Stimulated activated CD4-positive, alpha-beta T cell treated with anti-CD3 and anti-CD28 coated beads, TNF-alpha, amount 100 ng/mL, for 1 hour (primary cell): ENCODE measurements at regions not wholly inside any gene's neighbourhood (a gene's known extent, or its start where the extent isn't known, plus 50 kb on each side); places are given as distances from the start of the nearest gene placed in this dataset.

ENCODE experiments used
- DNase-seq, 3 donors: peaks; one replicate each; pipeline ENCODE4 v3.0.0-alpha.2; 2020; ENCODE audit warnings: low read depth in 3 of 3, low spot score in 1 of 3

DNA sequence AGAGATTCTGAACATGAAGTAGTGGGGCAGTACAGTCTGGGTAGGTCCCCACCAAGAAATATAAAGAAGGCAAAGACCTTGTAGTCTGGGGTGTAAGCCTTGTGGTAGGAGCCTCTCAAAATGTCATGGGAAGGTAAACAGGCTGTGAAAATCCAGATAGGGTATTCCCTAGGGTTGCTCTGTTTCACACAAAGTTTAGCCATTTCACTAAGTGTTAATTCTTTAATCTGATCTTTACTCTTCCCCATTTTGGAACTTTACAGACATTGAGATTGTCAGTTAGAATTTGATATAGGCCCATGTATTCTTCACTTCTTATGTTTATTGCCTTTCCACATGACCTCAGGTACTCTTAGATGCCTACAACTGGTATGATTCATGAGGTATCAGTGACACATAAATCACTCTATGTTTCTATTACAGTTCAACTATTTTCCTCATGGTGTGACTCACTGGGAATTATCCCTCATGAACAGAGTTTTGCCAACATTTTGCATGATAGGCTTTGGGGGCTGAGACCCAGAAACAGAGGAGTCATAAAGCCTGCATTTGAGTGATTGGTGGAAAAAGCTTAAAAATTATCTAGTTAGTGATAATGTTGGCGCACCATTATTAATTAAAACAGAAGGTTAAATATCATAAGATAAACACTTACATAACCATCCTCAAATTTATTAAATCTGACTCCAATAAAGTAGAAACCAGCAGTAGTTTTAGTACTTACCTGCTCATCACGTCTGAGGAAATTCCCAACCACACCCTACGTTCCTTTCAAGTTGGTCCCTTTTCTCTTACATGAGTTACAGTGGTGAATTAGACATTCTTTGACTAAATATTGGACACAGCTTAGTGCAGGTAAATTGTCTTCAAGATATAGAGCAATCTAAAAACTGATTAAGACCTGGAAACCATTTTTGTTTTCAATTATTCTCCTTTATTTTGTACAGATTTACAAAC is 399.8 kb upstream of the MEF2C start:
- DNase-seq: no peak

DNA sequence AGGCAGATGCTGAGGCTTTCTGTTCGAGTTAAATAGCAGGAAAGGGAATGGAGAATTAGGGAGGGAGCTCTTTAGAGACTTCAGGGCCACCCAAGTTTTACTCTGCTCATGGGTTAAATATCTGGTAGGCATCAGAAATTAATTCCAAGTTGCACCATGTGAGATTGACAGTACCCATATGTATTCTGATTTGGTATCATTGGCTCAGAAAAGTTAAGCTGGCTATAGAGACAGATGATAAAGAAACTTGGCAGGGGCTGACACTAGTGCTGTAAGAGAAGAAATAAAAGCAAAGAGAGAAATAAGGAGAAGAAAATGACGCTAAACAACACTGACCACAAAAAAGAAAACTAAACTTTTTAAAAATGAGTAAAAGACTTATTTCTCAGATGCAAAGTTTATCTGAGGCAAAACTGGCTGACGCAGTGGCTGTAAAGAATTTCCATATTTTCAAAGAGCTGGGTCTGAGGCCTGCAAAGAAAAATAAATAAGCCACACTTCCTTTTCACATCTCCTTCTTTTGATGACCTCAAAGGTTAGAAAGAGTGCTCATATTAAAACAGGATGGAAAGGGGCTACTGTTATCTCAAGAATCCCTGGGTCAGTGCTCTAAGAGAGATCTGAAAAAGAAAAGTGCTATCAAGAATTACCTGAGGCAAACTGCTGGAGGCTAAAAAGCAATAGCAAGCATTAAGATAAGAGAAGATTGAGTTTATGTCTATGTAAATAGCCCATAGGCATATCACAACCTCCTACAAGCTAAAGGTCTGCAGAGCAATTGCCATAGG is 399.0 kb upstream of the MEF2C start:
- no peak for DNase-seq

DNA sequence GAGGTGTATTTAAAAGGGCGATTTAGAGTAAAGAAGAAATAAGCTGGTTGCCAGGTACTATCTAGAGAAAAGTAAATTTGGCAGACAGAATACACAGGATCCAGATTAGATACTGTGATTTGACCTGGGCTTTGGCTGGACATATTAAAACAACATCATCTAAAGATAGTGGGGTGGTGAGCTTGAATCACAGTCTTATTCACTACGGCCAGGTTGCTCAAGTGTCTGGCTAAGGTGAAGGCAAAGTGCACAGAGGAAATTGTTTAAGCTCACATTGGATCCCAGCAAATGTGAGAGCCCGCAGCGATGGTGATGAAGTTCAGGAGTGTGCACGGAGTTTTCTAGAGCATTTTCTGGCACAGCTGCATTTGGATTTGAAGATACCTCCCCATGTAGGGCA is 398.2 kb upstream of the MEF2C start:
- DNase-seq: no peak

DNA sequence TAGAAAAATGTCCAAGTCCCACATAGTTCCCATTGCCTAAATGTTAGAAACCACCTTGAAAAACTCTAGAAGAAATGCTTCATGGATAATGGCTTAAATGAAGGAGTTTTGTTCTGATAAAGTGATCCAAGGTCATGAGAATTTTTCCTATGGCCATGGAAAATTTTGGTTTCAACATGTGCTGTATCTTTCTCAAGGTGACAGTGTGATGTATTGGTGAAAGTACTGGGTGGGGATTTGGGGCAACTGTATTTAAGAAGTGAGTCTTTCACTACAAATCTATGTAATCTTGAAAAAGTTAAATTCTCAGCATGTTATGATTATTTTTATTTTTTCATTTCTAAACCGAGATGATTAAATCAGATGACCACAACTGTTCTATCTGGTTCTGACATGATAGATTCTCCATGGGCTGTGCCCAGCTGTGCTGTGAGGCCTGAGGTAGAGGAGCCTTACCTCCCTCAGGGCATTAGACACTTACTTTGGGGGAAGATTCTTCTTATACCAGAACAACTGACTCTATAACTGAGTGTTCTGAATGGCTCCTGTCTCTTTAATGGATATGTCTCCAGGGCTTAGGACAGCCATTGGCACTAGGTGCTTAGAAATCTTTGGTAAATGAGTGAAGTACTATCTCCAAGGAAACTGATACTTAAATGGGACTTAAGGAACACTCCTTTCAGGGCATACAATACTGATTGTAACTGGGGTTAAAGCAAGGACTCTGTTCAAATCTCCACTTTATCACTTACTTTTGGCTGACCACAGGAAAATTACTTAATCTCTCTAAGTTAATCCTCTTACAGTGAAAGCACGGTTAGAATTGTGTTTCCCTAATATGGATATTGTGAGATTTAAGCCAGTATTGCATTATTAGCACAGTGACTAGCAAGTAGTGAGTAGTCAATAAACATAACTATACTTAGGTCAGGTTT is 397.4 kb upstream of the MEF2C start:
- no peak for DNase-seq

DNA sequence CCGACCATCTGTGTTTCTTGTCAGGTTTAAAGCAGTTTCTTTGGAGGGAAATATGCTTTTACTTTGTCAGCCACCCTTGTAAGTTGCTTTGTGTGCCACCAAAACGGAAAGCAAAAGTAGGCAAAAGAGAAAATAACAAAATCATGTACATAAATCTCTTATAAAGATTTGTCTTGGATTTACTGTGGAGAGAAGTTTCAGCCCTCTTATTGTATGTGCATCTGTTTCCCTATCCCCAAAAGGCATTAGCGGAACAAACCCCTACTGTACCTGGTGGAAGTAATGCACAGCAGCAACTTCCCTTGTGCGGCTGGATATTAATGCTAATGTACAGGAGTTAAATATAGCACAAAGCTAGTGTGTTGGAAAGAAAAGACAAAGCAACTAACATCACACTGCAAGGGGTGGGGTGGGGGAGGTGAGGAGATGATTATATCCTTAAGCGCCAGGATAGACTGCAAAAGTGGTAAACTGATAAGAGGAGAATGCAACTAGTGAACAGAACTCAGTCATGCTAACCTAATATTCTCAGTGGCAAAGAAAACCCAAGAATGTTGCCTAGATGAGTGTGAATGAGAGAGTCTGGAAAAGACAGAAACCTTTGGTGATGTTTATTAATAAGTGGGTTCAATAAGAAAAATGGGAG is 396.5 kb upstream of the MEF2C start:
- no peak for DNase-seq

DNA sequence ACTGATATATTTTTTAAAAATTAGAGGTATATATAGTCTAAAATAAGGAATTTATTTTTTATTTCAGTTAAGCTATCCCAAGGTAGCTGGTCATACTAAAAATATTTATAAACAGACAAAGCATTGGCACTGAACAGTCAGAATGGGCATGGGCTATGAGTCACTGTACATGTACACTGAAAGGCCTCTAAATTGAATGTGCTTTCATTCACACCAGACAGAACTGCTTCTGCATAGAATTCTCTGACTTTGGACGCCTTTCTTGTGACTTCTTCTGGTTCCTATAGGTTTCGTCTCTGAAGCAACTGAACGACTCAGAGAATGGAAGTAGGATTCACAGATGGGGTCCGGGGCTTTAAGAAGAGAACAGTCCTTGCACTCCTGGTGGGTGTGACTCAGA is 394.8 kb upstream of the MEF2C start:
- no peak for DNase-seq

DNA sequence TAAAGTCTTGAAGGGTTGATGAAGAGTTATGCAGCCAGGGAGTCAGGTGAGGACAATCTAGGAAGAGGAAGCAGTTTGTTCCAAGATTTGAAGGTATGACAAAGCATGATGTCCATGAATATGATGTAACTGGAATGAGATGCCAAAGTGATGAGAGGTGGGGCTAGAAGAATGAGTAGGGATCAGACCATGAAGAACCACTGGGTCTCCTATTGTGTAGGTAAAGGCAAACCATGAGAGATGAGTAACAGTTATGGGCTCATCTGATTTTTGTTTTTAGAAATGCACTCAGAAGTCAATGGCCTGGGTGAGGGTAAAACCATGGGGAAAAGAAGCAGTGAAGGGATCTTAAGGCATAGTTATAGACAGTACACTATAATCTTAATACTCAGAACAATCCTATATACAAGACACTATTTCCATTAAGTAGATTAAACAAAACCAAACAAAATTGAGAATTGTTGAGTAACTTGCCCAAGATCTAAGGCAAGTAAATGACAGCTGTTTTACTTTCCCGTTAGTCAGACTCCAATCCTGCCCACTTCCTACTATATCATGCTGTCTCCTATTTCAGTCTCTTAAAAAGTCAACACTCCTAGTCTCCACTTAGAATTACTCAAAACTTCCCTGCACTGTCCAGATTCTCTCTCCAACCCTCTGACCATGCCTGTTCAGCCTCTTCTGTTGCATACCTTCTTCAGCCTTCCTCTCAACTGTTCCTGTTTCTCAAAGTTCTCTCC is 393.8 kb upstream of the MEF2C start:
- no peak for DNase-seq

DNA sequence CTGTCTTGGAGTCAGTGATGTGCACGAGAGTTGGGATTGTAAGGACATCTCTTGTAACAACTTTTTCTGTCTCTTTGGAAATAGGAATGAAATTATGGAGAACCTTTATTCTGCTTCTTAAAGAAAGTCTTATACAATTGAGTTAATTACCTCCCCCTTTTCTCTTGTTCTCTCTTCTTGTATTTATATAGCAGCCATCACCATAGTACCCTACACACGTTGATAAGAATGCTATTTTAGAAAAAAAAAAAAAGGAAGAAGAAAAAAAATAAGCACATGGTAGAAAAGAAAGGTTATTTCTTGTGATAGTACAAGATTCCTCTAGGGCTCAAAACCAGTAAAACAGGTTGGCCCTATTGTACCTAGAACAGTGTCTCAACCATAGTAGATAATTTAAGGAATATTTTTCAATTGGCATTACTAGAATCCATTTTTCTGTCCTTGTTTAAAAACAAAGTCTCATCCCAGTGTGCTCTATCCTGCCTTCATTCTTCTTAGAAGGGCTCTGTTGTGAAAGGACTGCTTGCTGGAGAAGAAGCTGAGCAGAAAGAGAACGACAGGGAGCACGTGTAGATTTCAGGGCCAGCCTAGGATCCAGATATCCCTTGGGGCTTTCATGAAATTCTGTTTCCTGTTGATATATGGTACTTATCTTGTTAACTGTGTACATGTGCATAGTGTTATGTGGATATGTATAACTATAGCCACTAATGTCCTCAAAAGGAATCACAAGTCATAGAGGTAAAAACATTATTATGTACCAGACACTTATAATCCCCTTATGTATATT is 392.3 kb upstream of the MEF2C start:
- no peak for DNase-seq

DNA sequence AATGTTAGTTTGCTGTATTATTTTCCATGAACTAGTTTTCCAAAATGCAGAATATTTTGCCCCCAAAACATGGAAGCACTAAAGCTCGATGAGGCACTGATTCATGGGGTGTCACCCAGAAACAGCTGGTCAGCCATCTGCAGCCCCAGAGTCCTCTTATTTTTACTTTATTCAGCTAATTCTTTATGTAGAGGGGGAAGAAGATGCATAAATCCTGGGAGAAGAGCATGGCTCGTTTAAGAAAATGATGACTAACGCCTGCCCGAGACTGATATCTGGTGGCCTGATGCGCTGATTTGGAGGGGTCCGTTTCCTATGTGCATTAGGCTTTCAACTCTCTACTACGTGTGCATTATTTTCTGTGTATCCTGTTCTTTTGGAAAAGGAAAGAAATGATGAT is 390.3 kb upstream of the MEF2C start:
- no peak for DNase-seq

DNA sequence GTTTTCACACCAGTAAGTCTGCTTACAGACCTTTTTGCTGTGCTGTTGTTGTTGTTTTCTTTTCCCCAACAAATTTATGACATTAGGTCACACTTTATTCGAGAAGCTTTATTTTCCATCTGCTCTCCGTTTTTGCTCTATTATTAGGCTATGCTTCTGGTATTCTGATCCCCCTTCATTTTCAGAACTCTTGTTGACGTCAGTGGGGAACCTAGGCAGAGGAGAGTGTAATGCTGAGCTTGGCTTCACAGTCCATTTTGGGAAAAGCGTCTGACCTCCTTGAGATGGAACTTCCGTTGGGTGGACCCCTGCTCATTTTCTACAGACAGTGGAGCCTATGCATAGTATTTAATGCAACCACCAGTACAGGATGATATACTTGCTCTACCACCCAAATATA is 387.9 kb upstream of the MEF2C start:
- no peak for DNase-seq

DNA sequence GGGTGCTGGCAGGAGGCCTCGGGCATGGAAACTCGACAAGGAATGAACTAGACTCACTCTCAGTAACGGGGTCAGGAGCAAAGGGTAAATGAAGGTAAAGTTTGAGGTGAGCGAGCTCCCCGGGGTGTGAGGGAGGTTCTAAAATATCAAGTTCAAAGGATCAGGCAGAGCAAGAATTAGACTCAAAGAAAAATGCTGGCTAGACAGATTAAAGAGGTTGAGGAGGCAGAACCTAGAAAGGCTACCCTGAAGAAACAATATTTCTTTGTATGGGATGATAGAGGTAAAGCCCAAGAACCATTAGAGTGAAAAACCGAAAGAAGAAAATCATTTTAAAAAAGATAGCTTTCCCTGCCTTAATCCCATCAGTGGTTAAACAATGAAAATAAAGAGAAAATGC is 386.7 kb upstream of the MEF2C start:
- no peak for DNase-seq

DNA sequence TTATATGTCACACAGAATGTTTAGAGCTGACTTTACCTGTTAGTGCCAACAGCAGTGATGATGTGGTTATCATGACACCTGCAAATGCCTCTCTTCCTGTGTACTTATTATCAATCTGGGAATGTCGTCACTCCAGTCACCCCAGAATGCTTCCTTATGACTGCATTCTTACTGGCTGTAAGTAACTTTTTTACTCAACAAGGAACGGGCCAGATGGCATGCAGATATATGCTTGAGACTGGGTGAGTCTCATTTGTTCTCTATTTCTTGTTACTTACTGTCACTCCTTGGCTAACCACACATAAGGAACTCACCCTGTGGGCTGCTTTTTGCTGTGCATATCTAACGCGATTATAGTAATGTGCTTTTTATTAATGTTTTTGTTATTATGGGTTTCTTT is 385.5 kb upstream of the MEF2C start:
- DNase-seq: no peak

DNA sequence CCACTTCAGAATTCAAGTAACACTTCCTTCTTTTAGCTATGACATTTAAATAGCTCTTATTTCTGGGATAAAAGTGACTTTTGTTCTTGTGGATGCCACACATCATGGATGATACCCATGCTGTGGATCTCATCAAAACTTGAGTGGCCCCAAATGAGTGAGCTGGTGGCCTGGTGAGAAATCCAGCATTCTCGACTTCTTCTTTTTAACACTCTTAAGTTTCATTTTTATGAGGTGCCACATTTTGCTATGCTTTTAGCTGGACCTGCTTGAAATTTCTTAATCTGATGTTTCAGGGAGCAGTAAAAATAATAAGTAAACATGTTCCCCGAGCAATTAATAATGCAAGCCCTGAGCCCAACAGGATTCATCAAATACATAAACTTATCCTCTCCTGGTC is 384.8 kb upstream of the MEF2C start:
- DNase-seq: no peak

DNA sequence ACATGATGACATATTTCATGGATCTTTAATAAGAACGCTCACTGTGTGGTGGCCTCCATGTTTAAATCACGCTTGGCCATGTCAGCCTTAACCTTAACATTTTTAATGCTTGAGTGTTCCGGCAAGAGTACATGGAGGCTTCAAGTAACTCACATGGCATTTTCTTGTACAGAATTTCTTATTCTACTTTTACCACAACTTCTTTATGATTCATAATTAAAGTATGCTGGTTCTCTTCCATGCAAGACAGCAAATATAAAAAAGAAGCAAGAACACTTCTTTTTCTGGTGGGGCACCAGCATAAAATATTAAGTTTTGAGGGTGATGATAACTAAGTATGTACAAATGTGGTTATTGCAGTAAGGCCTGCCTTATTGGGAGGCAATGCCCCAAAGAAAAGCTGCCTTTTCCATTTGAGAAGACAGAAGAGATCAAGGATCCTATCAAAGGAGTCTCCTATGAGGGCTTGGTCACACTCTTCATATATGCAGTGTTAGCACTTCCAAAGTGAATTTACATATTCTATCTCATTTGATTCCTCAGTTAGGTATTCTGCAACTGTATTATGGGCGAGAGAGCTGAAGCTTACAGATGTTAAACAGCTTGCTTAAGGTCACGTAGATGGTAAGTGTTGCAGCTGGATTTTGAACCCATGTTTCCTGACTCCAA is 382.7 kb upstream of the MEF2C start:
- DNase-seq: no peak

DNA sequence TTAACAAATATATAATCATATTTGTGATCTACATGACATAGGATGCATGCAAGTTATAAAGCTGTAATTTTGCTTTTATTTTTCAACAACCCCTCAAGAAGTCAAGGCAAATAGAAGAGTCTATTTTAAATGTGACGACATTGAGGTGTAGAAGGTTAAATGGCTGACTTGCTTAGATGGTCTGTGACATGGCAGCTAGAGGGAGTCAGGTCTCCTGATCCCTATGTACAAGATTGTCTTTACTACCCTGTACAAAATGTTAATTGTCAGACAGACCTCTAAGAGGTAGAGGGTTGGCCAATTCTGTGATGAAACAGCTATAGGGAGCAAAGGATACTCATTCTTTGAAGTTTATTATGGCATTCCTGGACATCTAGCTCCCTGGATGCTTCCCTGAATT is 380.9 kb upstream of the MEF2C start:
- DNase-seq: no peak

DNA sequence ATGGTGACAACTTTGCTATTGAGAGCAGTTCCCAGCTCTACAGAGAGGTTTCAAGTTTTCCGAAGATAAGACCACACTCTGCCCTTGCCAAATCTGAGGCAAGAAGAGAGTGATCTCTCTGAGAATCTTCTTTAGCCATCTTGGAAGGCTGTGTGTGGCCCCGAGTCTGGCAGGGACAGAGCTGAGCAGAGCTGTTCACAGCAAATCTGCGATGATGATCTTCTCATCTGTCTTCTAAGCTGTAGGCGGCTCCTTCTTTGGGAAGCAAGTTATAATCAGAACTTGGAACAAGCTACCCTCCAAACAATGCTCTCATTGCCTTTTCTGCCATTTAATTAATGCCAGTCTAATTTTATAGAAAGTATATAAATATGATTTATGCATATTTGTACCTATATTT is 379.0 kb upstream of the MEF2C start:
- no peak for DNase-seq

DNA sequence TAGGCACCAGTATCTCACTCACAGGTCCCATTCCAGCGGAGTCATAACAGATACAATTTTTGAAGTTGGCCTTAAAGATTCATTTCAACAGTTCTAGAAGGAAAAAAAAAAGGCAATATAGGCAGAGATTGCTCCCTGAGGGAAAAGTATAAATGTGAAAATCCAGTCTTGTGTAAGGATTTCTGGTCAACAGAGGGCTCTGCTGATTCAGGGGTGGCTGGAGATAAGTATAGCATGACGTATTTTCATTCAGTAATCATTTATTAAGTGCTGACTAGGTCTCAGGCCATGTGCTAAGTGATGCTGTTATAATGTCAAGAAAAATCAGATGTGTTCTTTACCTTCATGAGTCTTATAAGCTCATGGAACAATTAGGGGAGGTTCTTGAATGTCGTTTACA is 377.3 kb upstream of the MEF2C start:
- no peak for DNase-seq

DNA sequence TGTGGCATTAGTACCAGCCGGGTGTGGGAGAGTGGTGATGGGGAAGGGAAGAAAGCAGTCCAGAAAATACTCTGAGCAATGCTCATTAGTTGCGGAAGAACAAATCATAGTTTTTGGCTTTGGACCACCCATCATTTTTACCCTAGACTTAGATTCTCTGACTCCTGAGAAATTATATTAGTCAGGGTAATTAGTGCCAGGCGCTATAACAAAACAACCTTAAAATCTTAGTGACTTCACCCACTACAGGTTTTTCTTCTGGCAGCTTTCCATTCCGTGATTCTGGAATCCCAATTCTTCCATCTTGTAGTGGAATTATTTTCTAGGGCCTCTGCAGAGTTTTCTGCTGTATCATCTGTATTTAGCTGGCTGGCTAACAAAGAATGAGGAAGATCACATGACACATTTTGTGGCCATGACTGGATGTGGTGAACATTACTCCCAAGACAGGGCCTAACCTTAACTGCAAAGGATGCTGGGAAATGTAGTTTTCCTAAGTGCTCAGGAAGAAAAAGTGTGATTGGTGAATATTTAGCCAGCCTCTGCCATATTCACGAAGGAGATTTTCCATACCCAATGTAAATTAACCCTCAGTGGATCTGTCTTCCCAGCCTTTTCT is 373.0 kb upstream of the MEF2C start:
- DNase-seq: no peak
